Erythroblast (primary cell): ENCODE measurements at regions not wholly inside any gene's neighbourhood (a gene's known extent, or its start where the extent isn't known, plus 50 kb on each side); places are given as distances from the start of the nearest gene placed in this dataset.

Experiments used
- GATA1 ChIP-seq: IDR thresholded peaks from 2 replicates; pipeline ENCODE4 v1.6.1; 2011; ENCODE audit warnings: low read depth, mild to moderate bottlenecking, control low read depth, low read length, moderate library complexity
- POLR2A ChIP-seq: IDR thresholded peaks from 2 replicates; pipeline ENCODE4 v1.6.1; 2011; ENCODE audit warnings: mild to moderate bottlenecking, low read length

GRCh38 chr4:115529126-115529525 lies 415.7 kb upstream of the NDST4 start:
- TF ChIP-seq POLR2A: no peak
- no peak for TF ChIP-seq GATA1
